K562 (cell line): ENCODE measurements at regions not wholly inside any gene's neighbourhood (a gene's known extent, or its start where the extent isn't known, plus 50 kb on each side); places are given as distances from the start of the nearest gene placed in this dataset.
A peak's percentile ranks its signal among the peaks of the same experiment; 100 is the strongest.

Experiments
- CEBPB ChIP-seq: fragments of 450-650 bp; IDR thresholded peaks from 2 replicates; pipeline ENCODE4 v1.6.1; 2016; ENCODE audit warnings: missing genetic modification characterization, missing compliant biosample characterization
- CEBPG ChIP-seq, 3 experiments: fragments of 200-800 bp in 1 of 3; sonication (Bioruptor generic) in 1 of 3; sonication (generic) in 1 of 3; formaldehyde crosslinking in 1 of 3; IDR thresholded peaks in 2 of 3; conservative IDR thresholded peaks in 1 of 3; 2 replicates each; pipeline versions ENCODE4 v1.6.1 to v1.8.0; 2016 to 2022; ENCODE audit warnings: missing compliant biosample characterization in 2 of 3, missing genetic modification characterization in 2 of 3, mild to moderate bottlenecking in 1 of 3, missing genetic modification reagents in 1 of 3
- EHMT2 ChIP-seq: fragments of 450-650 bp; IDR thresholded peaks from 2 replicates; pipeline ENCODE4 v1.6.1; 2018; ENCODE audit warnings: antibody characterized with exemption
- HMG20A ChIP-seq: fragments of 450-650 bp; formaldehyde crosslinking; conservative IDR thresholded peaks from 2 replicates; pipeline ENCODE4 v1.4.0; 2020; ENCODE audit warnings: mild to moderate bottlenecking, mixed read lengths
- KLF6 ChIP-seq: fragments of 250-450 bp; sonication (Bioruptor Pico); IDR thresholded peaks from 2 replicates; pipeline ENCODE4 v1.4.0; 2020; ENCODE audit warnings: mild to moderate bottlenecking, moderate library complexity, borderline replicate concordance
- MGA ChIP-seq: fragments of 450-650 bp; IDR thresholded peaks from 2 replicates; pipeline ENCODE4 v1.6.1; 2016; ENCODE audit warnings: mild to moderate bottlenecking, moderate library complexity
- PTTG1 ChIP-seq: fragments of 450-650 bp; IDR thresholded peaks from 2 replicates; pipeline ENCODE4 v1.6.1; 2016; ENCODE audit warnings: low read depth, mild to moderate bottlenecking, missing genetic modification characterization, missing compliant biosample characterization
- RBFOX2 ChIP-seq: fragments of 200-400 bp; formaldehyde crosslinking; IDR thresholded peaks from 2 replicates; pipeline ENCODE4 v1.6.1; 2017; ENCODE audit warnings: low read depth, mild to moderate bottlenecking, low read length, moderate library complexity
- RBM14 ChIP-seq: fragments of 200-400 bp; formaldehyde crosslinking; IDR thresholded peaks from 2 replicates; pipeline ENCODE4 v1.6.1; 2018; ENCODE audit warnings: low read depth, mild to moderate bottlenecking, low read length, moderate library complexity, borderline replicate concordance; ENCODE audit not compliant: insufficient read depth
- TFAP4 ChIP-seq: sonication (generic); formaldehyde crosslinking; IDR thresholded peaks from 2 replicates; pipeline ENCODE4 v1.8.0; 2022; ENCODE audit warnings: missing genetic modification reagents, mild to moderate bottlenecking, moderate library complexity, borderline replicate concordance
- USF2 ChIP-seq: sonication (generic); formaldehyde crosslinking; IDR thresholded peaks from 2 replicates; pipeline ENCODE4 v1.5.0; 2020; ENCODE audit warnings: missing genetic modification reagents
- ZKSCAN8 ChIP-seq: fragments of 200-800 bp; sonication (Bioruptor generic); IDR thresholded peaks from 2 replicates; pipeline ENCODE4 v1.6.1; 2016; ENCODE audit warnings: missing genetic modification characterization, missing compliant biosample characterization
- ZNF165 ChIP-seq: fragments of 250-450 bp; sonication (Bioruptor Pico); IDR thresholded peaks from 2 replicates; pipeline ENCODE4 v1.4.0; 2020; ENCODE audit warnings: borderline replicate concordance

GRCh38 chr7:130960208-130960988, 226.4 kb upstream of the KLF14 start (continued):
- TF ChIP-seq MGA (peak; percentile 88), TFAP4 (CRISPR knock-in tag) (no peak), USF2 (CRISPR knock-in tag) (no peak), EHMT2 (peak; percentile 39; the same call in 1 of the 2 replicates), RBM14 (no peak), ZNF165 (CRISPR knock-in tag) (no peak), PTTG1 (tag) (peak; percentile 63; the same call in 1 of the 2 replicates), CEBPB (tag) (peak; percentile 91), RBFOX2 (peak; percentile 45; the same call in 1 of the 2 replicates), HMG20A (peak; percentile 63; the same call in 1 of the 2 replicates), CEBPG (CRISPR knock-in tag; IDR thresholded peaks at IDR 0.05) (peak; percentile 99), CEBPG (tag; conservative IDR thresholded peaks at IDR 0.05 in 1 of 2, IDR thresholded peaks at IDR 0.05 in 1 of 2) (peak; percentile 99 to 100), ZKSCAN8 (0 out of 2 replicates have a peak, but pooled peaks have one; percentile 65), KLF6 (peak; percentile 13; the same call in 1 of the 2 replicates)
